ENCODE measurements at regions not wholly inside any gene's neighbourhood (a gene's known extent, or its start where the extent isn't known, plus 50 kb on each side); places are given as distances from the start of the nearest gene placed in this dataset.

GRCh38 chr15:53310709-53311108 is 448.8 kb downstream of the WDR72 start:
- H3K4me3 ChIP-seq (ENCODE audit: low read length), result no peak overlapping the region
- H3K79me2 ChIP-seq (ENCODE audit: control insufficient read depth, insufficient read depth, low read length), result no peaks in the 10 kb centered on the region
- H3K27ac ChIP-seq (ENCODE audit: low read depth, low read length), result no peak overlapping the region
- no peak overlapping the region for H2AK5ac ChIP-seq (ENCODE audit: low read length)
- no peak overlapping the region for H3K9ac ChIP-seq (ENCODE audit: low read length)
- no peaks in the 10 kb centered on the region for H3K79me1 ChIP-seq (ENCODE audit: low read length)
- H3K36me3 ChIP-seq (ENCODE audit: control insufficient read depth, insufficient read depth, low read length), result no peaks in the 10 kb centered on the region
- H3K18ac ChIP-seq (ENCODE audit: low read length), result no peak overlapping the region
- H3K27me3 ChIP-seq (ENCODE audit: insufficient read depth, low read length, poor library complexity), result no peaks in the 10 kb centered on the region
- no peak for DNase-seq
- H4K5ac ChIP-seq (ENCODE audit: low read length), result no peak overlapping the region
- H4K8ac ChIP-seq (ENCODE audit: low read depth, low read length), result no peak overlapping the region
- H2BK15ac ChIP-seq (replicated peaks; ENCODE audit: low read depth), result no peak overlapping the region
- H3K56ac ChIP-seq (ENCODE audit: low read length), result no peak overlapping the region
- no peak overlapping the region for H3K23ac ChIP-seq (ENCODE audit: low read length)
- no peak overlapping the region for H3K4ac ChIP-seq (ENCODE audit: low read depth, low read length)
- H3K4me1 ChIP-seq (ENCODE audit: control insufficient read depth, low read depth, low read length), result peaks cover 8% of the 10 kb centered on the region
- H2BK5ac ChIP-seq (ENCODE audit: low read length), result no peak overlapping the region
- H2BK120ac ChIP-seq (ENCODE audit: low read depth, low read length), result no peak overlapping the region
- no CpG with 5 or more reads among the region's 1 CpG for WGBS (ENCODE audit: extremely low coverage, insufficient coverage, low lambda C conversion rate)
- H3K4me2 ChIP-seq (ENCODE audit: low read length), result no peak overlapping the region

GRCh38 chr15:53307952-53308624 is 451.4 kb downstream of the WDR72 start:
- H4K5ac ChIP-seq (ENCODE audit: low read length), result no peak overlapping the region
- DNase-seq, result peak; percentile 54
- H3K27me3 ChIP-seq (ENCODE audit: insufficient read depth, low read length, poor library complexity), result no peaks in the 10 kb centered on the region
- no peaks in the 10 kb centered on the region for H3K79me1 ChIP-seq (ENCODE audit: low read length)
- H3K4ac ChIP-seq (ENCODE audit: low read depth, low read length), result no peak overlapping the region
- no peaks in the 10 kb centered on the region for H3K36me3 ChIP-seq (ENCODE audit: control insufficient read depth, insufficient read depth, low read length)
- H4K8ac ChIP-seq (ENCODE audit: low read depth, low read length), result no peak overlapping the region
- no peak overlapping the region for H3K27ac ChIP-seq (ENCODE audit: low read depth, low read length)
- H2BK120ac ChIP-seq (ENCODE audit: low read depth, low read length), result no peak overlapping the region
- H2BK15ac ChIP-seq (replicated peaks; ENCODE audit: low read depth), result no peak overlapping the region
- H3K4me3 ChIP-seq (ENCODE audit: low read length), result no peak overlapping the region
- H3K18ac ChIP-seq (ENCODE audit: low read length), result no peak overlapping the region
- WGBS (ENCODE audit: extremely low coverage, insufficient coverage, low lambda C conversion rate), result no CpG with 5 or more reads among the region's 5 CpGs
- H3K23ac ChIP-seq (ENCODE audit: low read length), result no peak overlapping the region
- no peak overlapping the region for H3K9ac ChIP-seq (ENCODE audit: low read length)
- no peak overlapping the region for H2BK5ac ChIP-seq (ENCODE audit: low read length)
- no peak overlapping the region for H2AK5ac ChIP-seq (ENCODE audit: low read length)
- H3K4me1 ChIP-seq (ENCODE audit: control insufficient read depth, low read depth, low read length), result peaks cover 6% of the 10 kb centered on the region
- H3K79me2 ChIP-seq (ENCODE audit: control insufficient read depth, insufficient read depth, low read length), result no peaks in the 10 kb centered on the region
- no peak overlapping the region for H3K56ac ChIP-seq (ENCODE audit: low read length)
- H3K4me2 ChIP-seq (ENCODE audit: low read length), result no peak overlapping the region

- no peaks in the 10 kb centered on the region for H3K4me1 ChIP-seq (ENCODE audit: control insufficient read depth, low read depth, low read length)
- no peak overlapping the region for H4K5ac ChIP-seq (ENCODE audit: low read length)
- no peak overlapping the region for H3K23ac ChIP-seq (ENCODE audit: low read length)
- no peak for DNase-seq
- H3K27me3 ChIP-seq (ENCODE audit: insufficient read depth, low read length, poor library complexity), result no peaks in the 10 kb centered on the region
- H3K79me2 ChIP-seq (ENCODE audit: control insufficient read depth, insufficient read depth, low read length), result no peaks in the 10 kb centered on the region
- H2BK15ac ChIP-seq (replicated peaks; ENCODE audit: low read depth), result no peak overlapping the region
- H2AK5ac ChIP-seq (ENCODE audit: low read length), result no peak overlapping the region
- no peak overlapping the region for H3K4me2 ChIP-seq (ENCODE audit: low read length)
- no CpG with 5 or more reads among the region's 2 CpGs for WGBS (ENCODE audit: extremely low coverage, insufficient coverage, low lambda C conversion rate)
- no peaks in the 10 kb centered on the region for H3K79me1 ChIP-seq (ENCODE audit: low read length)
- no peak overlapping the region for H3K18ac ChIP-seq (ENCODE audit: low read length)
- no peak overlapping the region for H3K27ac ChIP-seq (ENCODE audit: low read depth, low read length)
- no peaks in the 10 kb centered on the region for H3K36me3 ChIP-seq (ENCODE audit: control insufficient read depth, insufficient read depth, low read length)
- no peak overlapping the region for H4K8ac ChIP-seq (ENCODE audit: low read depth, low read length)
- no peak overlapping the region for H3K56ac ChIP-seq (ENCODE audit: low read length)
- H2BK120ac ChIP-seq (ENCODE audit: low read depth, low read length), result no peak overlapping the region
- no peak overlapping the region for H3K4ac ChIP-seq (ENCODE audit: low read depth, low read length)
- no peak overlapping the region for H2BK5ac ChIP-seq (ENCODE audit: low read length)
- H3K4me3 ChIP-seq (ENCODE audit: low read length), result no peak overlapping the region
- no peak overlapping the region for H3K9ac ChIP-seq (ENCODE audit: low read length)
Observed at GRCh38 chr15:53305554-53305953, 453.9 kb downstream of the WDR72 start.

- H3K4ac ChIP-seq (ENCODE audit: low read depth, low read length), result no peak overlapping the region
- H3K27ac ChIP-seq (ENCODE audit: low read depth, low read length), result no peak overlapping the region
- H4K5ac ChIP-seq (ENCODE audit: low read length), result no peak overlapping the region
- no peaks in the 10 kb centered on the region for H3K79me2 ChIP-seq (ENCODE audit: control insufficient read depth, insufficient read depth, low read length)
- DNase-seq, result no peak
- H2AK5ac ChIP-seq (ENCODE audit: low read length), result no peak overlapping the region
- no peaks in the 10 kb centered on the region for H3K27me3 ChIP-seq (ENCODE audit: insufficient read depth, low read length, poor library complexity)
- H4K8ac ChIP-seq (ENCODE audit: low read depth, low read length), result no peak overlapping the region
- H2BK15ac ChIP-seq (replicated peaks; ENCODE audit: low read depth), result no peak overlapping the region
- no peak overlapping the region for H3K18ac ChIP-seq (ENCODE audit: low read length)
- no peaks in the 10 kb centered on the region for H3K36me3 ChIP-seq (ENCODE audit: control insufficient read depth, insufficient read depth, low read length)
- no peak overlapping the region for H3K9ac ChIP-seq (ENCODE audit: low read length)
- no peak overlapping the region for H3K23ac ChIP-seq (ENCODE audit: low read length)
- no peaks in the 10 kb centered on the region for H3K79me1 ChIP-seq (ENCODE audit: low read length)
- no CpG with 5 or more reads among the region's 1 CpG for WGBS (ENCODE audit: extremely low coverage, insufficient coverage, low lambda C conversion rate)
- no peak overlapping the region for H3K4me3 ChIP-seq (ENCODE audit: low read length)
- no peak overlapping the region for H3K4me2 ChIP-seq (ENCODE audit: low read length)
- H3K56ac ChIP-seq (ENCODE audit: low read length), result no peak overlapping the region
- no peaks in the 10 kb centered on the region for H3K4me1 ChIP-seq (ENCODE audit: control insufficient read depth, low read depth, low read length)
- no peak overlapping the region for H2BK120ac ChIP-seq (ENCODE audit: low read depth, low read length)
- no peak overlapping the region for H2BK5ac ChIP-seq (ENCODE audit: low read length)
Observed at GRCh38 chr15:53305101-53305500, 454.4 kb downstream of the WDR72 start.

GRCh38 chr15:53297828-53298227 is 461.6 kb downstream of the WDR72 start:
- Histone ChIP-seq H2BK15ac (replicated peaks; ENCODE audit: low read depth) (no peak overlapping the region), H2AK5ac (ENCODE audit: low read length) (no peak overlapping the region), H3K79me2 (ENCODE audit: control insufficient read depth, insufficient read depth, low read length) (no peaks in the 10 kb centered on the region), H3K4me1 (ENCODE audit: control insufficient read depth, low read depth, low read length) (no peaks in the 10 kb centered on the region), H3K4ac (ENCODE audit: low read depth, low read length) (no peak overlapping the region), H3K27me3 (ENCODE audit: insufficient read depth, low read length, poor library complexity) (no peaks in the 10 kb centered on the region), H3K27ac (ENCODE audit: low read depth, low read length) (no peak overlapping the region), H3K4me2 (ENCODE audit: low read length) (no peak overlapping the region), H3K36me3 (ENCODE audit: control insufficient read depth, insufficient read depth, low read length) (no peaks in the 10 kb centered on the region), H3K18ac (ENCODE audit: low read length) (no peak overlapping the region), H4K5ac (ENCODE audit: low read length) (no peak overlapping the region), H4K8ac (ENCODE audit: low read depth, low read length) (no peak overlapping the region), H3K23ac (ENCODE audit: low read length) (no peak overlapping the region), H3K9ac (ENCODE audit: low read length) (no peak overlapping the region), H2BK5ac (ENCODE audit: low read length) (no peak overlapping the region), H3K4me3 (ENCODE audit: low read length) (no peak overlapping the region), H3K56ac (ENCODE audit: low read length) (no peak overlapping the region), H2BK120ac (ENCODE audit: low read depth, low read length) (no peak overlapping the region), H3K79me1 (ENCODE audit: low read length) (no peaks in the 10 kb centered on the region)
- WGBS (ENCODE audit: extremely low coverage, insufficient coverage, low lambda C conversion rate), result no CpG with 5 or more reads among the region's 4 CpGs
- no peak for DNase-seq

- Histone ChIP-seq H2BK120ac (ENCODE audit: low read depth, low read length) (no peak overlapping the region), H3K9ac (ENCODE audit: low read length) (no peak overlapping the region), H3K4me3 (ENCODE audit: low read length) (no peak overlapping the region), H3K36me3 (ENCODE audit: control insufficient read depth, insufficient read depth, low read length) (no peaks in the 10 kb centered on the region), H2AK5ac (ENCODE audit: low read length) (no peak overlapping the region), H3K27ac (ENCODE audit: low read depth, low read length) (no peak overlapping the region), H4K5ac (ENCODE audit: low read length) (no peak overlapping the region), H3K79me2 (ENCODE audit: control insufficient read depth, insufficient read depth, low read length) (no peaks in the 10 kb centered on the region), H3K18ac (ENCODE audit: low read length) (no peak overlapping the region), H3K4ac (ENCODE audit: low read depth, low read length) (no peak overlapping the region), H3K23ac (ENCODE audit: low read length) (no peak overlapping the region), H2BK15ac (replicated peaks; ENCODE audit: low read depth) (no peak overlapping the region), H3K4me2 (ENCODE audit: low read length) (no peak overlapping the region), H3K4me1 (ENCODE audit: control insufficient read depth, low read depth, low read length) (no peaks in the 10 kb centered on the region), H3K79me1 (ENCODE audit: low read length) (no peaks in the 10 kb centered on the region), H3K56ac (ENCODE audit: low read length) (no peak overlapping the region), H3K27me3 (ENCODE audit: insufficient read depth, low read length, poor library complexity) (no peaks in the 10 kb centered on the region), H2BK5ac (ENCODE audit: low read length) (no peak overlapping the region), H4K8ac (ENCODE audit: low read depth, low read length) (no peak overlapping the region)
- WGBS (ENCODE audit: extremely low coverage, insufficient coverage, low lambda C conversion rate), result no CpG with 5 or more reads among the region's 4 CpGs
- DNase-seq, result peak; percentile 65
Observed at GRCh38 chr15:53296603-53297002, 462.9 kb downstream of the WDR72 start.

All from mesendoderm (in vitro differentiated cells).